A673 (cell line): ENCODE measurements at regions not wholly inside any gene's neighbourhood (a gene's known extent, or its start where the extent isn't known, plus 50 kb on each side); places are given as distances from the start of the nearest gene placed in this dataset.

ENCODE experiments used
- CTCF ChIP-seq: fragments of 300-800, 200-600 bp; sonication (generic); conservative IDR thresholded peaks from 2 replicates; pipeline ENCODE4 v1.5.1; 2017; ENCODE audit warnings: low read depth, mild to moderate bottlenecking, antibody characterized with exemption, low read length, moderate library complexity, mixed read lengths
- EZH2 ChIP-seq: fragments of 200-600 bp; sonication (generic); IDR thresholded peaks from 2 replicates; pipeline ENCODE4 v1.6.1; 2017; ENCODE audit warnings: borderline replicate concordance, low read depth, mild to moderate bottlenecking, mixed read lengths, antibody characterized with exemption, low read length; ENCODE audit not compliant: poor library complexity, severe bottlenecking

- no peak for TF ChIP-seq CTCF
- no peak for TF ChIP-seq EZH2
Observed at GRCh38 chr11:92667486-92668152, 301.8 kb upstream of the MTNR1B start.
